ENCODE measurements at regions not wholly inside any gene's neighbourhood (a gene's known extent, or its start where the extent isn't known, plus 50 kb on each side); places are given as distances from the start of the nearest gene placed in this dataset.
"Not testable (repeated sequence)": the region's sequence is repeated elsewhere in the genome, so short reads cannot be mapped to it uniquely, and the experiment has no call there.

DNA sequence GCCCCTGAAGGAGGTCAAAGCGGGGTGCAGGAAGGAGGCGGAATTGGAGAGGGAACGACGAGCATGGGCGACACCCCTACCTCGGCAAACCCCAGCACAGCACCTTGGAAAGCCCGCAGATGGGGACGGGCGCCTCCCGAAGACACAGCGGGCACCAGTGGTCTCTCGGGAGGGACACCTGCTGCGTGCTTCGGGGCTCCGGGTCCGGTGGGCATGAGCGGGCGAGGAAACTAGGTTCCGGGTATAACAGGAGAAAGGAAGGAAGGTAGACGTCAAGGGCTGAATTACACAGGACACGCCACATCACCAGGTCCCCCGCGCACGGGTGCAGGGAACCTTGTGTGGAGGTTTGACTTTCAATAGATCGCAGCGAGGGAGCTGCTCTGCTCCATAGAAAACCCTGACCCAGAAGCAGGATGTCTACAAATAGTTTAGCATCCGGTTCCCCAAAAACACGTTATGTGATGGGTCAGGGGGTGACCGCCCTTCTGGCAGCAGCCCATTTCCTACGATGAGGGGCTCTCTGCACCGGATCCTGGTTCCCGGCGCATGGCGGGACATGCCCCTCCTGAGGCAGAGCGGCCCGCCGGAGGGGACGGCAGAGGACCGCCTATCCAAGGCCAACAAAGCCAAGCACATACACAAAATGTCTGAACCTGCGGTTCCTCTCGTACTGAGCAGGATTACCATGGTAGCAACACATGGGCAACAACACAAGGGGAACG, 196.9 kb downstream of the ALG10 start:
- Histone ChIP-seq H3K4me3 (no peak overlapping the region), H3K27me3 (replicated peaks) (no peaks in the 10 kb centered on the region), H3K27ac (no peak overlapping the region), H3K4me1 (replicated peaks) (no peaks in the 10 kb centered on the region), H3K9me3 (replicated peaks) (peaks cover 6% of the 10 kb centered on the region; the same call in 1 of the 2 replicates), H3K36me3 (no peaks in the 10 kb centered on the region)
- no peak for DNase-seq (ENCODE audit: low read depth in 1 of 2, low spot score in 2 of 2)

DNA sequence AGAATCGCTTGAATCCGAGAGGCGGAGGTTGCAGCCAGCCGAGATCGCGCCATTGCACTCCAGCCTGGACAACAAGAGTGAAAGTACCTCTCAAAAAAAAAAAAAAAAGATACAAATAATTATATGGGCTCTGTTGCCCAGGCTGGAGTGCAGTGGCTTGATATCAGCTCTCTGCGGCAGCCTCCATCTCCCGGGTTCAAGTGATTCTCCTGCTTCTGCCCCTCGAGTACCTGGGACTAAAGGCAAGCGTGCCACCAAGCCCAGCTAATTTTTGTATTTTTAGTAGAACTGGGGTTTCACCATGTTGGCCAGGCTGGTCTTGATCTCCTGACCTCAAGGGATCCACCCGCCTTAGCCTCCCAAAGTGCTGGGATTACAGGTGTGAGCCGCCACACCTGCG, 197.8 kb downstream of the ALG10 start:
- not testable (repeated sequence) for H3K9me3 ChIP-seq (replicated peaks); H3K36me3 ChIP-seq; H3K27me3 ChIP-seq (replicated peaks); H3K4me3 ChIP-seq; DNase-seq (ENCODE audit: low read depth in 1 of 2, low spot score in 2 of 2); H3K27ac ChIP-seq; H3K4me1 ChIP-seq (replicated peaks)

DNA sequence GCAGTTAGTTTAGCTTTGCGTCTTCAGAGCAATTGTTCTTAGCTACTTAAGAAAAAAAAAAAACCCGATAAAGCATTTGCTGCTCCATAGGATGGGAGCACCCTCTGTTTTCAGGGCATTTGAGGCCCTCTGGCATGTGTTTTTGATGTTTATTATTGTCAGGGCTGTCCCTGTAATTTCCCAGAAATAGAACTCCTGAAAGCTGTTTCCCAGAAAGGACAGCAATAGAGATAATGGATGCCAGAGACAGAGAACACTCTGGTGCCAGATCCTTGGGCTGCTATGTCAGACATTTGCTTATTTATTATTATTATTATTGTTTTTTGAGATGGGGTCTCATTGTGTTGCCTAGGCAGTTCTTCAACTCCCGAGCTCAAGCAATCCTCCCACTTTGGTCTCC, 201.3 kb downstream of the ALG10 start:
- Histone ChIP-seq H3K4me3 (no peak overlapping the region), H3K9me3 (replicated peaks) (peaks cover 5% of the 10 kb centered on the region; the same call in 1 of the 2 replicates), H3K4me1 (replicated peaks) (no peaks in the 10 kb centered on the region), H3K36me3 (no peaks in the 10 kb centered on the region), H3K27me3 (replicated peaks) (no peaks in the 10 kb centered on the region), H3K27ac (no peak overlapping the region)
- no peak for DNase-seq (ENCODE audit: low read depth in 1 of 2, low spot score in 2 of 2)

DNA sequence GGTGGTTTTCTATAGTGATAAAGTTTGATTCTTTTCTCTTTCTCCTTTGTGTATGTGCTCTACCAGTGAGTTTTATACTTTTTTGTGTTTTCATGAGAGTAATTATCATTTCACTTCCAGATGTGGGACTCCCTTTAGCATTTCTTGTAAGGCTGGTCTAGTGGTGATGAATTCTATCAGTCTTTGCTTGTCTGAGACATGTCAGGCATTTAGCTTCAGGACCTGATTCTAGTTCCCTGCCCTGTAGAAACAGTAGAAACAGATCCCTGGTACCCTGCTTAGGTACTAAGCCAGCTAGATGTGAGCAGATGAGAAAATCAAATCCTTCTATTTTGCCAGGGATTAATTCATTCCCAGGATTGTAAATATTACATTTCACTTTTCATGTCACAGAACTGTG, 203.7 kb downstream of the ALG10 start:
- not testable (repeated sequence) for H3K27ac ChIP-seq; H3K27me3 ChIP-seq (replicated peaks); H3K36me3 ChIP-seq; DNase-seq (ENCODE audit: low read depth in 1 of 2, low spot score in 2 of 2); H3K4me3 ChIP-seq; H3K4me1 ChIP-seq (replicated peaks); H3K9me3 ChIP-seq (replicated peaks)

DNA sequence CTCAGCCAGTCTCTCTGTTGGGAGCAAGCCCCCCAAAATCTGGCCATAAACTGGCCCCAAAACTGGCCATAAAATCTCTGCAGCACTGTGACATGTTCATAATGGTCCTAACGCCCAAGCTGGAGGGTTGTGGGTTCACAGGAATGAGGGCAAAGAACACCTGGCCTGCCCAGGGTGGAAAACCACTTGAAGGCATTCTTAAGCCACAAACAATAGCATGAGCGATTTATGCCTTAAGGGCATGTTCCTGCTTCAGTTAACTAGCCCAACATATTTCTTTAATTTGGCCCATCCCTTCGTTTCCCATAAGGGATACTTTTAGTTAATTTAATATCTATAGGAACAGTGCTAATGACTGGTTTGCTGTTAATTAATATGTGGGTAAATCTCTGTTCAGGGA, 205.8 kb downstream of the ALG10 start:
- H3K27ac ChIP-seq; DNase-seq (ENCODE audit: low read depth in 1 of 2, low spot score in 2 of 2); H3K4me1 ChIP-seq (replicated peaks): not testable (repeated sequence)

DNA sequence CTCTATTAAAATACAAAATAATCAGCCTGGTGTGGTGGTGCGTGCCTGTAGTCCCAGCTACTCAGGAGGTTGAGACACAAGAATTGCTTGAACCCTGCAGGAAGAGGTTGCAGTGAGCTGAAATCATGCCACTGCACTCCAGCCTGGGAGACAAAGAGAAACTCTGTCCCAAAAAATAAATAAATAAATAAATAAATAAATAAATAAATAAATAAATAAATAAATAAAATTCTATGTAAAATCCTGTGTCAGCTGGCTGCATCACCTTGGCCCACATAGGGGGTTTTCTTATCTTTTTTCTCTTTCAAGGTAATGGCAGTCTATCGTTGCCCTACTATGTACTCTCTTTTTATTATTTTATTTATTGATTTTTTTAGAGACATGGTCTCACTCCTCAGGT, 206.7 kb downstream of the ALG10 start:
- not testable (repeated sequence) for H3K4me1 ChIP-seq (replicated peaks); DNase-seq (ENCODE audit: low read depth in 1 of 2, low spot score in 2 of 2); H3K27me3 ChIP-seq (replicated peaks); H3K9me3 ChIP-seq (replicated peaks); H3K27ac ChIP-seq; H3K4me3 ChIP-seq; H3K36me3 ChIP-seq

More for the DNA sequence above, 205.8 kb downstream of the ALG10 start:
- not testable (repeated sequence) for H3K27me3 ChIP-seq (replicated peaks); H3K9me3 ChIP-seq (replicated peaks); H3K36me3 ChIP-seq; H3K4me3 ChIP-seq

DNA sequence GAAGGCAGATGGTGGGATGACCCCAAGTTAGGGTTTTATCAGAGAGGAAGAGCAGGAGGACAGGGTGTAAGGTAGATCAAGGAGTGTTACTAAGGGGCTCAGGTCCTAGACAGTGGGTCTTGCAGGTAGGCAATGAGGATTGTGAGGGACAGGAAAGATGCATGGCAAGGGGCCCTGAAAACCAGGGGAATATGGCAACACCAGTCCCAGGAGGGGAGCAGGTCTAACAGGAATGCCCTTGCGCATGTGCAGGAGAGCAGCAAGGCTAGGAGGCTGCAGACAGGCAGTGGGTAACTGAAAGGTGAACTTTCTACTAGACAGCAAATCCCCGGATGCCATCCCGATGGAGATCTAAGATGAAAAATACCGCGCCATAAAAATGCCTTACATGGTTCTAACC, 211.3 kb downstream of the ALG10 start:
- H3K4me3 ChIP-seq: no peak overlapping the region
- no peaks in the 10 kb centered on the region for H3K4me1 ChIP-seq (replicated peaks)
- H3K36me3 ChIP-seq: no peaks in the 10 kb centered on the region
- H3K27me3 ChIP-seq (replicated peaks): no peaks in the 10 kb centered on the region
- DNase-seq (ENCODE audit: low read depth in 1 of 2, low spot score in 2 of 2): no peak
- no peak overlapping the region for H3K27ac ChIP-seq
- 0 out of 2 replicates have a peak, but pooled peaks cover 4% of the 10 kb centered on the region for H3K9me3 ChIP-seq (replicated peaks)

DNA sequence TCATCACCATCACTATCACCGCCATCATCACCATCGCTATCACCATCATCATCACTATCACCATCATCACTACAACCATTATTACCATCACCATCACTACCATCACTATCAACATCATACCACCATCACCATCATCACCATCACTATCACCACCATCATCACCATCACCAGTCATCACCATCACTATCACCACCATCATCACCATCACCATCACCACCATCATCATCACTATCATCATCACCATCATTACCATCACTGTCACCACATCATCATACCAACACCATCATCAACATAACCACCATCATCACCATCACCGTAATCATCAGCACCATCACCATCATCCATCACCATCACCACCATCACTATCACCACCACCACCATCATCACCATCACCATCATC, 213.8 kb downstream of the ALG10 start:
- Histone ChIP-seq H3K27ac (no peak overlapping the region), H3K36me3 (no peaks in the 10 kb centered on the region), H3K4me3 (no peak overlapping the region), H3K4me1 (replicated peaks) (no peaks in the 10 kb centered on the region), H3K27me3 (replicated peaks) (no peaks in the 10 kb centered on the region), H3K9me3 (replicated peaks) (0 out of 2 replicates have a peak, but pooled peaks cover 4% of the 10 kb centered on the region)
- DNase-seq (ENCODE audit: low read depth in 1 of 2, low spot score in 2 of 2): no peak

DNA sequence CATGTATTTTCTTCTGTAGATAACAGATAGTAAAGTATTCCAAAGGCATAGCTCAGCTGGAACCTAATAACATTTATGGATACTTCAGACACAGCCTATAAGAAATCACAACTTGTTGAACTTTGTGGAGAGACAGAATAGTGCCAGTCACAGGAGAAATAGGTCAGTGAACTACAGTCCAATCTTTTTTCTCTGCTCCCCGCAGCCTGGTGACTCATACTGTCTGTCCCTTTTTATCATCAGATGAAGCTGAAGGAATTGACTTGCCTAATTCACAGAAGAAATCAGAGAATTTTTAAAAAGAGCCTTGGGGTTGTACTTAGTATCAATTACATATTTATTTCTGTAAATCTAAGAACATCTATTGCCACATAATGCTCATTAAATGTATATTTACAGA, 222.3 kb downstream of the ALG10 start:
- H3K4me1 ChIP-seq (replicated peaks): no peaks in the 10 kb centered on the region
- no peak for DNase-seq (ENCODE audit: low read depth in 1 of 2, low spot score in 2 of 2)

DNA sequence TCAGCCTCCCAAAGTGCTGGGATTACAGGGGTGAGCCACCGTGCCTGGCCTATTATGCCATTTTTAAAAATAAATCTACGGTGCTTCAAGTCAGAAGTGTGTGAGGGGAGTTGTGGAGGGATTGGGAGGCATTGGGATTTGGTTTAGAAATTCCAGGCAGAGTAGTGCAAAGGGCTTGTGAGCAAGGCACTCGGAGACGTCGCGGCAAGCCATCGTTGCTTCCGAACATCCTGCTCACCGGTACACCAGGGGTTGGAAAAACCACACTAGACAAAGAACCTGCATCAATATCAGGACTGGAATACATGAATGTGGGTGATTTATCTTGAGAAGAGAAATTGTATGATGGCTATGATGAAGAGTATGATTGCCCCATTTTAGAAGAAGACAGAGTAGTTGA, 227.0 kb downstream of the ALG10 start:
- Histone ChIP-seq H3K9me3 (replicated peaks) (no peaks in the 10 kb centered on the region), H3K4me1 (replicated peaks) (no peaks in the 10 kb centered on the region), H3K27ac (no peak overlapping the region), H3K36me3 (no peaks in the 10 kb centered on the region), H3K4me3 (no peak overlapping the region), H3K27me3 (replicated peaks) (no peaks in the 10 kb centered on the region)
- DNase-seq (ENCODE audit: low read depth in 1 of 2, low spot score in 2 of 2): no peak

More for the DNA sequence above, 222.3 kb downstream of the ALG10 start:
- Histone ChIP-seq H3K9me3 (replicated peaks) (no peaks in the 10 kb centered on the region), H3K27me3 (replicated peaks) (no peaks in the 10 kb centered on the region), H3K36me3 (no peaks in the 10 kb centered on the region), H3K4me3 (no peak overlapping the region), H3K27ac (no peak overlapping the region)

DNA sequence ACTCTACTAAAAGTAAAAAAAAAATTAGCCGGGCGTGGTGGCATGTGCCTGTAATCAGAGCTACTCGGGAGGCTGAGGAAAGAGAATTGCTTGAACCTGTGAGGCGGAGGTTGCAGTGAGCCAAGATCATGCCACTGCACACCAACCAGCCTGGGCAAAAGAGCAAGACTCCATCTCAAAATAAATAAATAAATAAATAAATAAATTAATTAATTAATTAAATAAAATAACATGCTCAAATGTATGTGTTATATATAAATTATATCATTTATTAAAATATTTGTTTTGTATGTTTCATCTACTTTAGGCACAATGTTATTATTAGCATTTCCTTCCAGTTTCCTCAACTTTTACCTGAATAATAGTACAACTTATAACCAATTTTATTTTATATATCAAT, 229.6 kb downstream of the ALG10 start:
- H3K4me3 ChIP-seq; H3K36me3 ChIP-seq; H3K9me3 ChIP-seq (replicated peaks); DNase-seq (ENCODE audit: low read depth in 1 of 2, low spot score in 2 of 2); H3K27ac ChIP-seq; H3K4me1 ChIP-seq (replicated peaks); H3K27me3 ChIP-seq (replicated peaks): not testable (repeated sequence)

DNA sequence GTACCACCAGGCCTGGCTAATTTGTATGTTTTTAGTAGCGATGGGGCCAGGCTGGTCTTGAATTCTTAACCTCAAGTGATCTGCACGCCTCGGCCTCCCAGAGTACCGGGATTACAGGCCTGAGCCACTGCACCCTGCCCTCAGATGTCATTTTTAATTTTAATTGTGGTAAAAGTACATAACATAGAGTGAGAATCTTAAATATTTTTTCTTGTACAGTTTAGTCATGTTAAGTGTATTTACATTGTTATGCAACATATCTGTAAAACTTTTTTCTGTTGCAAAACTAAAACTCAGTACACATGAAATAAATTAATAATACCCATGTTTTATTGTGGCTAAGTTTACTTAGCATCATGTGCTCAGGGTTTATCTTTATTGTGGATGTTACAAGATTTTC, 231.4 kb downstream of the ALG10 start:
- Histone ChIP-seq H3K27me3 (replicated peaks) (no peaks in the 10 kb centered on the region), H3K4me3 (no peak overlapping the region), H3K9me3 (replicated peaks) (no peaks in the 10 kb centered on the region), H3K36me3 (no peaks in the 10 kb centered on the region), H3K27ac (no peak overlapping the region), H3K4me1 (replicated peaks) (no peaks in the 10 kb centered on the region)
- DNase-seq (ENCODE audit: low read depth in 1 of 2, low spot score in 2 of 2): no peak

DNA sequence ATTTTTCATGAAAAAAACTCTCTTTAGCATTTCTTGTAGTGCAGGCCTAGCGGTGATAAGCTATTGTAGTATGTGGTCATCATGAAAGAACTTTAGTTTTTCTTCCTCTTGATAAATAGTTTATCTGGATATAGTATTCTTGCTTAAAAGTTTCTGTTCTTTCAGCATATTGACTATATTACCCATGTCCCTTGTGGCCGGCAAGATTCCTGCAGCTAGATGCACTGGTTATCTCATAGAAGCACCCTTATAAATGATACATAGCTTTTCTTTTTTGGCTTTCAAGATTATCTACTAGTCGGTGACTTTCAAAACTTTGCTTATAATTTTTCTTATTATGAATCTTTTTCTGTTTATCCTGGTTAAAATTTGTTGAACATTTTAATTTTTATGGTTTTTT, 234.8 kb downstream of the ALG10 start:
- Histone ChIP-seq H3K4me3 (no peak overlapping the region), H3K9me3 (replicated peaks) (no peaks in the 10 kb centered on the region), H3K27ac (no peak overlapping the region), H3K27me3 (replicated peaks) (no peaks in the 10 kb centered on the region), H3K36me3 (no peaks in the 10 kb centered on the region), H3K4me1 (replicated peaks) (no peaks in the 10 kb centered on the region)
- no peak for DNase-seq (ENCODE audit: low read depth in 1 of 2, low spot score in 2 of 2)

DNA sequence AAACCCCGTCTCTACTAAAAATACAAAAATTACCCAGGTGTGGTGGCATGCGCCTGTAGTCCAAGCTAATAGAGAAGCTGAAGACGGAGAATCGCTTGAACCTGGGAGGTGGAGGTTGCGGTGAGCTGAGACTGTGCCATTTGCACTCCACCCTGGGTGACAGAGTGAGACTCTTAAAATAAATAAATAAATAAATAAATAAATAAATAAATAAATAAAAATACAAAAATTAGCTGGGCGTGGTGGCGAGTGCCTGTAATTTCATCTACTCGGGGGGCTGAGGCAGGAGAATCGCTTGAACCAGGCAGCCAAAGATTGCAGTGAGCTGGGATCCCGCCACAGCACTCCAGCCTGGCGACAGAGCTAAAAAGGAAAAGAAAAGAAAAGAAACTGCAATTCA, 239.8 kb downstream of the ALG10 start:
- H3K9me3 ChIP-seq (replicated peaks); H3K27ac ChIP-seq: not testable (repeated sequence)

DNA sequence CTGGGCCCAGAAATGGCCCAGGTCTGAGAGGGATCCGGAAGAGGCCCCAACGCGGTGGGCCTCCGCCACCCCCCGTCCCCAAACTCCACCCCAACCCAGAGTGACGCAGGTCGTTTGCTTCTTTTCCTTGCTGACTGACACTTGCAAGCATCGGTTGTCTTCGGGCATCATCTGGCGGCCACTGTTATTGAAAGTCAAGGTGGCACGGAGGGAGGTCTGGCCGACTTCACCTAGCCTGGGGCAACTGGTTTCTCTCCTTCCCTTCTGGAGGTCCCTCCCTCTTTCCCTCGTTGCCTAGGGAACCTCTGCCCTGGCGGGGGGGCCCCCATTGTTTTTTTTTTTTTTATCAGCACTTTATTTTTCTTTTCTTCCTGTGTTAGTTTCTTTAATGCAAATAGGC, 241.8 kb downstream of the ALG10 start:
- H3K27me3 ChIP-seq (replicated peaks): no peaks in the 10 kb centered on the region
- no peaks in the 10 kb centered on the region for H3K36me3 ChIP-seq
- no peaks in the 10 kb centered on the region; the same call in 1 of the 2 replicates for H3K9me3 ChIP-seq (replicated peaks)
- H3K27ac ChIP-seq: no peak overlapping the region
- H3K4me3 ChIP-seq: no peak overlapping the region
- DNase-seq (ENCODE audit: low read depth in 1 of 2, low spot score in 2 of 2): no peak
- no peaks in the 10 kb centered on the region for H3K4me1 ChIP-seq (replicated peaks)

More for the DNA sequence above, 239.8 kb downstream of the ALG10 start:
- not testable (repeated sequence) for H3K36me3 ChIP-seq; H3K4me3 ChIP-seq; H3K4me1 ChIP-seq (replicated peaks); H3K27me3 ChIP-seq (replicated peaks); DNase-seq (ENCODE audit: low read depth in 1 of 2, low spot score in 2 of 2)
